Effector CD4-positive, alpha-beta T cell (primary cell): ENCODE measurements at regions not wholly inside any gene's neighbourhood (a gene's known extent, or its start where the extent isn't known, plus 50 kb on each side); places are given as distances from the start of the nearest gene placed in this dataset.

ENCODE experiments used
- DNase-seq: peaks from one replicate; pipeline ENCODE4 v3.0.0-alpha.2; 2020

- no peak for DNase-seq
Measured at GRCh38 chr13:109642358-109642757, 144.0 kb downstream of the IRS2 start.

- DNase-seq = no peak
Measured at GRCh38 chr13:109636736-109637135, 149.6 kb downstream of the IRS2 start.

GRCh38 chr13:109631069-109631468, 155.3 kb downstream of the IRS2 start:
- no peak for DNase-seq

- DNase-seq = no peak
Measured at GRCh38 chr13:109630271-109630670, 156.1 kb downstream of the IRS2 start.

GRCh38 chr13:109629737-109630136, 156.6 kb downstream of the IRS2 start:
- no peak for DNase-seq

GRCh38 chr13:109628251-109628699, 158.1 kb downstream of the IRS2 start:
- DNase-seq = no peak

- no peak for DNase-seq
Measured at GRCh38 chr13:109627649-109628048, 158.7 kb downstream of the IRS2 start.

GRCh38 chr13:109626386-109627171, 159.8 kb downstream of the IRS2 start:
- DNase-seq = no peak

- no peak for DNase-seq
Measured at GRCh38 chr13:109625156-109625555, 161.2 kb downstream of the IRS2 start.

GRCh38 chr13:109622006-109622405, 164.4 kb downstream of the IRS2 start:
- DNase-seq = no peak

- no peak for DNase-seq
Measured at GRCh38 chr13:109615721-109616420, 170.5 kb downstream of the IRS2 start.

- DNase-seq = no peak
Measured at GRCh38 chr13:109611912-109612691, 174.3 kb downstream of the IRS2 start.

- peak; percentile 11 for DNase-seq
Measured at GRCh38 chr13:109610517-109610916, 175.9 kb downstream of the IRS2 start.

GRCh38 chr13:109608503-109608902, 177.9 kb downstream of the IRS2 start:
- no peak for DNase-seq

- DNase-seq = no peak
Measured at GRCh38 chr13:109608059-109608458, 178.3 kb downstream of the IRS2 start.

- DNase-seq = no peak
Measured at GRCh38 chr13:109606520-109606919, 179.9 kb downstream of the IRS2 start.

- no peak for DNase-seq
Measured at GRCh38 chr13:109605846-109606245, 180.5 kb downstream of the IRS2 start.

GRCh38 chr13:109604894-109605293, 181.5 kb downstream of the IRS2 start:
- no peak for DNase-seq

- DNase-seq = no peak
Measured at GRCh38 chr13:109602356-109602755, 184.0 kb downstream of the IRS2 start.

GRCh38 chr13:109599901-109600657, 186.3 kb downstream of the IRS2 start:
- no peak for DNase-seq

- DNase-seq = no peak
Measured at GRCh38 chr13:109595471-109595870, 190.9 kb downstream of the IRS2 start.

GRCh38 chr13:109593230-109593629, 193.2 kb downstream of the IRS2 start:
- no peak for DNase-seq

- DNase-seq = no peak
Measured at GRCh38 chr13:109592770-109593169, 193.6 kb downstream of the IRS2 start.
